NT2/D1 (cell line): ENCODE measurements at regions not wholly inside any gene's neighbourhood (a gene's known extent, or its start where the extent isn't known, plus 50 kb on each side); places are given as distances from the start of the nearest gene placed in this dataset.

Experiments used
- DNase-seq: peaks from one replicate; pipeline ENCODE4 v3.0.0-alpha.2; 2011; ENCODE audit warnings: low read depth, low spot score
- H3K27me3 ChIP-seq: 2 replicates; pipeline ENCODE4 v1.6.0; 2011; ENCODE audit warnings: mild to moderate bottlenecking; ENCODE audit not compliant: insufficient read length, insufficient read depth
- H3K36me3 ChIP-seq: 2 replicates; pipeline ENCODE4 v1.6.1; 2011; ENCODE audit warnings: mild to moderate bottlenecking, low read length, mixed read lengths; ENCODE audit not compliant: insufficient read depth, insufficient read length
- H3K4me1 ChIP-seq: 2 replicates; pipeline ENCODE4 v1.5.1; 2011; ENCODE audit not compliant: insufficient read depth, insufficient read length
- H3K4me3 ChIP-seq: 2 replicates; pipeline ENCODE4 v1.5.1; 2011; ENCODE audit warnings: low read depth; ENCODE audit not compliant: insufficient read length
- H3K9ac ChIP-seq: 2 replicates; pipeline ENCODE4 v1.6.0; 2011; ENCODE audit warnings: low read depth; ENCODE audit not compliant: insufficient read length
- H3K9me3 ChIP-seq: 2 replicates; pipeline ENCODE4 v1.5.1; 2011; ENCODE audit warnings: mild to moderate bottlenecking, low read length; ENCODE audit not compliant: insufficient read depth
- SUZ12 ChIP-seq: IDR thresholded peaks from 2 replicates; pipeline ENCODE4 v1.6.1; 2011; ENCODE audit not compliant: insufficient read length, insufficient read depth; ENCODE audit errors: extremely low read depth
- YY1 ChIP-seq: IDR thresholded peaks from 2 replicates; pipeline ENCODE4 v1.6.1; 2011; ENCODE audit not compliant: insufficient read length, insufficient read depth
- ZNF274 ChIP-seq: IDR thresholded peaks from 2 replicates; pipeline ENCODE4 v1.6.1; 2011; ENCODE audit warnings: mild to moderate bottlenecking, low read depth, low read length

- Histone ChIP-seq H3K4me3 (no peak overlapping the region), H3K36me3 (no peaks in the 10 kb centered on the region), H3K9ac (no peak overlapping the region), H3K4me1 (no peaks in the 10 kb centered on the region), H3K27me3 (no peaks in the 10 kb centered on the region), H3K9me3 (no peaks in the 10 kb centered on the region)
- no peak for TF ChIP-seq SUZ12
- no peak for TF ChIP-seq YY1
- no peak for TF ChIP-seq ZNF274
- DNase-seq: no peak
Observed at GRCh38 chr4:62263454-62263853, 1063.3 kb downstream of the ADGRL3 start.

- H3K9ac ChIP-seq: no peak overlapping the region
Observed at GRCh38 chr4:62262676-62263075, 1062.5 kb downstream of the ADGRL3 start.

GRCh38 chr4:62260254-62260653 is 1060.1 kb downstream of the ADGRL3 start:
- no peak overlapping the region for H3K4me3 ChIP-seq
- no peak overlapping the region for H3K9ac ChIP-seq
- H3K36me3 ChIP-seq: no peaks in the 10 kb centered on the region
- DNase-seq: no peak
- H3K9me3 ChIP-seq: no peaks in the 10 kb centered on the region
- no peaks in the 10 kb centered on the region for H3K4me1 ChIP-seq
- no peak for TF ChIP-seq SUZ12
- TF ChIP-seq YY1: no peak
- no peak for TF ChIP-seq ZNF274
- H3K27me3 ChIP-seq: no peaks in the 10 kb centered on the region

More at GRCh38 chr4:62262676-62263075, 1062.5 kb downstream of the ADGRL3 start:
- DNase-seq: no peak
- Histone ChIP-seq H3K4me1 (no peaks in the 10 kb centered on the region), H3K27me3 (no peaks in the 10 kb centered on the region), H3K4me3 (no peak overlapping the region), H3K9me3 (no peaks in the 10 kb centered on the region), H3K36me3 (no peaks in the 10 kb centered on the region)
- TF ChIP-seq YY1: no peak
- no peak for TF ChIP-seq ZNF274
- TF ChIP-seq SUZ12: no peak

- H3K36me3 ChIP-seq: no peaks in the 10 kb centered on the region
- no peaks in the 10 kb centered on the region for H3K9me3 ChIP-seq
- TF ChIP-seq SUZ12: no peak
- TF ChIP-seq YY1: no peak
- no peak for TF ChIP-seq ZNF274
- no peak overlapping the region for H3K9ac ChIP-seq
- no peak overlapping the region for H3K4me3 ChIP-seq
- no peak for DNase-seq
- no peaks in the 10 kb centered on the region for H3K27me3 ChIP-seq
- H3K4me1 ChIP-seq: no peaks in the 10 kb centered on the region
Observed at GRCh38 chr4:62256479-62256878, 1056.4 kb downstream of the ADGRL3 start.

GRCh38 chr4:62252728-62253127 is 1052.6 kb downstream of the ADGRL3 start:
- H3K4me3 ChIP-seq: no peak overlapping the region
- no peak overlapping the region for H3K9ac ChIP-seq
- H3K9me3 ChIP-seq: no peaks in the 10 kb centered on the region
- no peaks in the 10 kb centered on the region for H3K27me3 ChIP-seq
- TF ChIP-seq YY1: no peak
- TF ChIP-seq SUZ12: no peak
- TF ChIP-seq ZNF274: no peak
- H3K4me1 ChIP-seq: no peaks in the 10 kb centered on the region
- DNase-seq: no peak
- no peaks in the 10 kb centered on the region for H3K36me3 ChIP-seq

- Histone ChIP-seq H3K9me3 (no peaks in the 10 kb centered on the region), H3K9ac (no peak overlapping the region), H3K27me3 (no peaks in the 10 kb centered on the region), H3K4me1 (no peaks in the 10 kb centered on the region), H3K36me3 (no peaks in the 10 kb centered on the region), H3K4me3 (no peak overlapping the region)
- no peak for TF ChIP-seq ZNF274
- no peak for TF ChIP-seq SUZ12
- no peak for TF ChIP-seq YY1
- DNase-seq: no peak
Observed at GRCh38 chr4:62250100-62250499, 1050.0 kb downstream of the ADGRL3 start.

- no peak overlapping the region for H3K9ac ChIP-seq
- H3K27me3 ChIP-seq: no peaks in the 10 kb centered on the region
- no peak for DNase-seq
- no peak for TF ChIP-seq YY1
- TF ChIP-seq SUZ12: no peak
- TF ChIP-seq ZNF274: no peak
- no peaks in the 10 kb centered on the region for H3K9me3 ChIP-seq
- H3K4me3 ChIP-seq: no peak overlapping the region
- no peaks in the 10 kb centered on the region for H3K36me3 ChIP-seq
- no peaks in the 10 kb centered on the region for H3K4me1 ChIP-seq
Observed at GRCh38 chr4:62243895-62244294, 1043.8 kb downstream of the ADGRL3 start.

- TF ChIP-seq YY1: no peak
- no peak overlapping the region for H3K4me3 ChIP-seq
- no peaks in the 10 kb centered on the region for H3K9me3 ChIP-seq
- H3K9ac ChIP-seq: no peak overlapping the region
- no peaks in the 10 kb centered on the region for H3K27me3 ChIP-seq
- H3K36me3 ChIP-seq: no peaks in the 10 kb centered on the region
- DNase-seq: no peak
- no peaks in the 10 kb centered on the region for H3K4me1 ChIP-seq
Observed at GRCh38 chr4:62235911-62236310, 1035.8 kb downstream of the ADGRL3 start.
